IMR-90 (cell line): ENCODE measurements at regions not wholly inside any gene's neighbourhood (a gene's known extent, or its start where the extent isn't known, plus 50 kb on each side); places are given as distances from the start of the nearest gene placed in this dataset.

Source experiments
- ATAC-seq: fragments of 200-7000 bp; cut with Tn5 transposase; 2 replicates; pipeline ENCODE4 v1.9.1; 2020; ENCODE audit warnings: low read depth, mild to moderate bottlenecking, moderate library complexity
- BruUV-seq: library from RNA; stranded (reverse); fragments of 400-500 nt; replicated peaks from 2 replicates; lab custom pipeline; 2021; lab: Mats Ljungman, UMichigan
- CTCF ChIA-PET: fragments of 300-600 bp; formaldehyde crosslinking; extraction: SDS; loops from one replicate; lab custom pipeline; 2021; ENCODE audit warnings: antibody characterized with exemption; lab: Yijun Ruan, JAX
- POLR2A ChIA-PET: fragments of 300-600 bp; sonication (Branson Sonifier 250); formaldehyde crosslinking; loops from one replicate; lab custom pipeline; 2022; ENCODE audit warnings: antibody characterized with exemption; ENCODE audit not compliant: unreplicated experiment; lab: Charles Lee
- DNase-seq: peaks from one replicate; pipeline ENCODE4 v3.0.0; 2013
- H2AFZ ChIP-seq: replicated peaks from 2 replicates; pipeline ENCODE3; 2013; ENCODE audit warnings: low read length, mild to moderate bottlenecking; ENCODE audit not compliant: poor library complexity
- H2AK5ac ChIP-seq: 2 replicates; pipeline ENCODE4 v1.6.1; 2013; ENCODE audit warnings: low read depth, low read length, inconsistent platforms
- H2AK9ac ChIP-seq: replicated peaks from 2 replicates; pipeline ENCODE3; 2013; ENCODE audit warnings: mild to moderate bottlenecking, low read depth, low read length, moderate library complexity; ENCODE audit not compliant: poor library complexity
- H2BK120ac ChIP-seq: 2 replicates; pipeline ENCODE4 v1.6.1; 2013; ENCODE audit warnings: low read depth, low read length, inconsistent platforms
- H2BK15ac ChIP-seq: 3 replicates; pipeline ENCODE4 v1.6.1; 2013; ENCODE audit warnings: low read depth, low read length, inconsistent platforms
- H2BK20ac ChIP-seq: 2 replicates; pipeline ENCODE4 v1.6.1; 2013; ENCODE audit warnings: low read depth, mild to moderate bottlenecking, inconsistent platforms, low read length, moderate library complexity
- H2BK5ac ChIP-seq: 2 replicates; pipeline ENCODE4 v1.6.1; 2013; ENCODE audit warnings: mild to moderate bottlenecking, low read depth, low read length, inconsistent platforms; ENCODE audit not compliant: poor library complexity, severe bottlenecking
- H3K14ac ChIP-seq: replicated peaks from 2 replicates; pipeline ENCODE4 v1.6.1; 2013; ENCODE audit warnings: low read depth, low read length, inconsistent platforms
- H3K18ac ChIP-seq: 2 replicates; pipeline ENCODE4 v1.6.1; 2013; ENCODE audit warnings: low read depth, low read length, control low read depth
- H3K23ac ChIP-seq: 2 replicates; pipeline ENCODE4 v1.6.1; 2013; ENCODE audit warnings: low read depth, low read length, inconsistent platforms
- H3K27ac ChIP-seq: 2 replicates; pipeline ENCODE4 v1.5.1; 2013; ENCODE audit warnings: mild to moderate bottlenecking, control low read depth, low read length; ENCODE audit not compliant: insufficient read depth
- H3K27me3 ChIP-seq: 2 replicates; pipeline ENCODE4 v1.6.1; 2013; ENCODE audit warnings: low read length; ENCODE audit not compliant: control insufficient read depth, insufficient read depth
- H3K36me3 ChIP-seq: 2 replicates; pipeline ENCODE4 v1.6.1; 2013; ENCODE audit warnings: low read length, mixed read lengths; ENCODE audit not compliant: control insufficient read depth, insufficient read depth
- H3K4ac ChIP-seq: 2 replicates; pipeline ENCODE4 v1.6.1; 2013; ENCODE audit warnings: low read depth, low read length, inconsistent platforms
- H3K4me1 ChIP-seq: 2 replicates; pipeline ENCODE4 v1.6.1; 2013; ENCODE audit warnings: low read length, mixed read lengths; ENCODE audit not compliant: control insufficient read depth, insufficient read depth
- H3K4me2 ChIP-seq: 2 replicates; pipeline ENCODE4 v1.6.1; 2013; ENCODE audit warnings: low read depth, mild to moderate bottlenecking, control low read depth, low read length, moderate library complexity
- H3K4me3 ChIP-seq: 2 replicates; pipeline ENCODE4 v1.5.1; 2013; ENCODE audit warnings: low read depth, mild to moderate bottlenecking, control low read depth, low read length, moderate library complexity; ENCODE audit not compliant: insufficient read depth
- H3K56ac ChIP-seq: 2 replicates; pipeline ENCODE4 v1.6.1; 2013; ENCODE audit warnings: low read length, inconsistent platforms; ENCODE audit not compliant: insufficient read depth; ENCODE audit errors: extremely low read depth
- H3K79me1 ChIP-seq, 2 experiments: 2 replicates each; pipeline ENCODE4 v1.6.1; 2013; ENCODE audit warnings: low read length in 2 of 2, inconsistent platforms in 1 of 2, low read depth in 1 of 2
- H3K9ac ChIP-seq: 2 replicates; pipeline ENCODE4 v1.6.1; 2013; ENCODE audit warnings: low read depth, low read length, control low read depth
- H3K9me1 ChIP-seq: 2 replicates; pipeline ENCODE4 v1.6.1; 2013; ENCODE audit warnings: low read length, inconsistent platforms; ENCODE audit not compliant: insufficient read depth
- H3K9me3 ChIP-seq: 2 replicates; pipeline ENCODE4 v1.6.1; 2013; ENCODE audit warnings: low read length; ENCODE audit not compliant: control insufficient read depth, insufficient read depth
- H4K20me1 ChIP-seq: 2 replicates; pipeline ENCODE4 v1.6.1; 2013; ENCODE audit warnings: low read length, inconsistent platforms; ENCODE audit not compliant: insufficient read depth
- H4K5ac ChIP-seq: 2 replicates; pipeline ENCODE4 v1.6.1; 2013; ENCODE audit warnings: mild to moderate bottlenecking, low read depth, low read length, control low read depth
- H4K8ac ChIP-seq, 2 experiments: 2 replicates each; pipeline ENCODE4 v1.6.1; 2013; ENCODE audit warnings: low read depth in 2 of 2, low read length in 2 of 2, control low read depth in 1 of 2, inconsistent platforms in 1 of 2
- H4K91ac ChIP-seq: 2 replicates; pipeline ENCODE4 v1.6.1; 2013; ENCODE audit warnings: low read depth, low read length, inconsistent platforms; ENCODE audit not compliant: insufficient read depth
- BHLHE40 ChIP-seq: fragments of 150-350 bp; IDR thresholded peaks from 2 replicates; pipeline ENCODE4 v1.6.1; 2016; ENCODE audit warnings: mild to moderate bottlenecking, low read depth, low read length
- CEBPB ChIP-seq: IDR thresholded peaks from 2 replicates; pipeline ENCODE4 v1.6.1; 2012; ENCODE audit warnings: low read depth, low read length, improper control_type of control experiment
- CHD1 ChIP-seq: IDR thresholded peaks from 2 replicates; pipeline ENCODE4 v1.6.1; 2012; ENCODE audit warnings: low read depth, low read length, improper control_type of control experiment
- CTCF ChIP-seq: conservative IDR thresholded peaks from 2 replicates; pipeline ENCODE4 v1.5.1; 2012; ENCODE audit warnings: mild to moderate bottlenecking, low read depth, low read length, improper control_type of control experiment
- ELK1 ChIP-seq: fragments of 150-350 bp; IDR thresholded peaks from 2 replicates; pipeline ENCODE4 v1.6.1; 2016; ENCODE audit warnings: low read depth, mild to moderate bottlenecking, low read length, moderate library complexity, borderline replicate concordance
- FOS ChIP-seq: fragments of 150-350 bp; IDR thresholded peaks from 2 replicates; pipeline ENCODE4 v1.6.1; 2016; ENCODE audit warnings: low read depth, low read length
- MAFK ChIP-seq: IDR thresholded peaks from 2 replicates; pipeline ENCODE4 v1.6.1; 2012; ENCODE audit warnings: low read depth, low read length, improper control_type of control experiment
- MAZ ChIP-seq: IDR thresholded peaks from 2 replicates; pipeline ENCODE4 v1.6.1; 2012; ENCODE audit warnings: low read depth, mild to moderate bottlenecking, low read length, improper control_type of control experiment, moderate library complexity, borderline replicate concordance
- MXI1 ChIP-seq: IDR thresholded peaks from 2 replicates; pipeline ENCODE4 v1.6.1; 2012; ENCODE audit warnings: low read depth, mild to moderate bottlenecking, low read length, moderate library complexity, borderline replicate concordance
- POLR2A ChIP-seq: IDR thresholded peaks from 2 replicates; pipeline ENCODE4 v1.6.1; 2012; ENCODE audit warnings: mild to moderate bottlenecking, low read depth, low read length
- RAD21 ChIP-seq: IDR thresholded peaks from 2 replicates; pipeline ENCODE4 v1.6.1; 2012; ENCODE audit warnings: low read length, improper control_type of control experiment
- RCOR1 ChIP-seq: IDR thresholded peaks from 2 replicates; pipeline ENCODE4 v1.6.1; 2012; ENCODE audit warnings: mild to moderate bottlenecking, low read length, improper control_type of control experiment; ENCODE audit not compliant: insufficient replicate concordance
- RFX5 ChIP-seq: IDR thresholded peaks from 2 replicates; pipeline ENCODE4 v1.8.0; 2012; ENCODE audit warnings: low read depth, mild to moderate bottlenecking, low read length, moderate library complexity
- SMC3 ChIP-seq: fragments of 150-350 bp; IDR thresholded peaks from 2 replicates; pipeline ENCODE4 v1.6.1; 2016; ENCODE audit warnings: low read depth, mild to moderate bottlenecking, antibody characterized with exemption, low read length, moderate library complexity
- USF2 ChIP-seq: fragments of 150-350 bp; IDR thresholded peaks from 2 replicates; pipeline ENCODE4 v1.6.1; 2017; ENCODE audit warnings: mild to moderate bottlenecking, antibody characterized with exemption, low read length, low read depth
- WGBS, 2 experiments: methylation state at CpG; one replicate each; pipeline versions ENCODE4 v1.1.5 to v1.1.7; 2013; ENCODE audit warnings: missing lambda C conversion rate in 2 of 2; ENCODE audit not compliant: insufficient read length in 1 of 2; ENCODE audit errors: extremely low coverage in 2 of 2; 5-methylcytosine and 5-hydroxymethylcytosine counted together
- dilution Hi-C: fragments of 300-500 bp; cut with HindIII; formaldehyde crosslinking; loops from one replicate; pipeline ENCODE4 v1.14.3; 2018; ENCODE audit warnings: low sequenced_read_pairs; ENCODE audit not compliant: unreplicated experiment
- in situ Hi-C: fragments of 300-500 bp; cut with MboI; formaldehyde crosslinking; loops from 3 replicates; pipeline ENCODE4 v1.14.3; 2019; ENCODE audit warnings: low sequenced_read_pairs, inconsistent platforms, mixed read lengths
- intact Hi-C: fragments of 100-400 bp; cut with micrococcal nuclease; formaldehyde crosslinking; loops from 2 replicates; pipeline ENCODE4 v1.10.0; 2022

GRCh38 chr5:166165596-166165995, 2125.8 kb upstream of the WWC1 start:
- TF ChIP-seq CHD1: no peak
- TF ChIP-seq RCOR1: no peak
- TF ChIP-seq CEBPB: no peak
- no peak for TF ChIP-seq RAD21
- no peak for TF ChIP-seq MAZ
- TF ChIP-seq USF2: no peak
- TF ChIP-seq SMC3: no peak
- no peak for TF ChIP-seq FOS
- no peak for TF ChIP-seq ELK1
- TF ChIP-seq CTCF: no peak
- TF ChIP-seq BHLHE40: no peak
- TF ChIP-seq POLR2A: no peak
- TF ChIP-seq MXI1: no peak
- no peak for TF ChIP-seq MAFK
- TF ChIP-seq RFX5: no peak
- Histone ChIP-seq H3K36me3 (no peaks in the 10 kb centered on the region), H3K4me2 (no peak overlapping the region), H3K23ac (no peak overlapping the region), H2AK5ac (no peak overlapping the region), H3K27ac (no peak overlapping the region), H2BK120ac (no peak overlapping the region), H2AFZ (no peak overlapping the region), H3K14ac (no peak overlapping the region), H3K27me3 (no peaks in the 10 kb centered on the region), H3K4me1 (no peaks in the 10 kb centered on the region), H2AK9ac (no peak overlapping the region), H4K91ac (no peak overlapping the region), H3K9ac (no peak overlapping the region), H3K4me3 (no peak overlapping the region), H3K79me1 (no peaks in the 10 kb centered on the region), H3K56ac (no peak overlapping the region), H4K20me1 (no peaks in the 10 kb centered on the region), H3K4ac (no peak overlapping the region), H2BK5ac (no peak overlapping the region), H4K8ac (no peak overlapping the region), H3K9me1 (no peaks in the 10 kb centered on the region), H3K18ac (no peak overlapping the region), H4K5ac (no peak overlapping the region), H2BK15ac (no peak overlapping the region), H2BK20ac (no peak overlapping the region), H3K9me3 (0 out of 2 replicates have a peak, but pooled peaks cover 4% of the 10 kb centered on the region)
- intact Hi-C loops (no loop called here), dilution Hi-C loops (no loop called here), in situ Hi-C loops (no loop called here)
- DNase-seq: no peak
- BruUV-seq: no TSS peak
- no peak for ATAC-seq
- no CpG with 5 or more reads among the region's 4 CpGs for WGBS, 2 experiments
- CTCF ChIA-PET: no interaction called here
- POLR2A ChIA-PET: no interaction called here
